ENCODE measurements at regions not wholly inside any gene's neighbourhood (a gene's known extent, or its start where the extent isn't known, plus 50 kb on each side); places are given as distances from the start of the nearest gene placed in this dataset.

DNA sequence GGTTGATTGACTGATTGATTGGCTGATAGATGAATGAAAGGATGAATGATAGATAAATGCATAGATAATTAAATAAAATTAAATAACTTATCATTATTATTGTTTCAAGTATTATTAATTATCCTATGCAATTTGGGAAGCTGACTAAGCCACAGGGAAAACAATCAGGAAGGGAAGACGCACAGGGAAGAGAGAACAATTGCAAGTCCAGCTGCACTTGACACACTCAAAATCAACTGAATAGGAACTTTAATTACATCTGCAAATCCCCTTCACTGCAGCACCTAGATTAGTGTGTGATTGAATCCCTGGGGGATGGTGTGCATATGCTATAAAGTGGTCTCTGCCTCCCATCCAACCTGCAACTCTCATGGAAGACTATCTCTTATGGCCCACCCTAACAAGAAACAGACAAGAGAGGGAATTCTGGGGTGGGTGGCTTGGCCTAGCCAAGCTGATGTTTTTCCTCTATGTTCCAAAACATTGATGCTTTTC, 161.1 kb upstream of the FGGY start:
- H3K9me3 ChIP-seq (replicated peaks; ENCODE audit: control insufficient read depth, insufficient read depth, low read depth, low read length): no peaks in the 10 kb centered on the region
- in situ Hi-C loops (cut with MboI) (no loop called here), intact Hi-C loops (cut with micrococcal nuclease) (no loop called here)
- POLR2A ChIA-PET: no interaction called here
- H3K79me2 ChIP-seq (ENCODE audit: control insufficient read depth, insufficient read depth, low read length): no peaks in the 10 kb centered on the region
- no peak for DNase-seq (ENCODE audit: extremely low read depth in 1 of 4, low spot score in 3 of 4)
- H3K4me2 ChIP-seq (ENCODE audit: insufficient read depth, low read length): no peak overlapping the region
- no peak overlapping the region for H3K27ac ChIP-seq (ENCODE audit: extremely low read depth, low read depth, low read length)
- CTCF ChIA-PET (ENCODE audit: low intra/inter-chr PET ratio): no interaction called here
- H3K9me1 ChIP-seq (ENCODE audit: control insufficient read depth, insufficient read depth, low read length): no peaks in the 10 kb centered on the region
- no TSS peak for BruUV-seq (replicated peaks)
- FAIRE-seq: no peak
- H3K9ac ChIP-seq (ENCODE audit: insufficient read depth in 1 of 2, low read depth in 2 of 2, low read length in 2 of 2): no peak overlapping the region
- WGBS (ENCODE audit: insufficient coverage, low coverage, missing lambda C conversion rate): 10% methylated on average over 1 of the region's 1 CpG
- H3K4me3 ChIP-seq: no peak overlapping the region
- TF ChIP-seq MECOM (CRISPR knock-in tag; IDR thresholded peaks at IDR 0.05) (no peak), GTF2A2 (tag; IDR thresholded peaks at IDR 0.05) (no peak), SUPT5H (IDR thresholded peaks at IDR 0.05) (no peak)
- TF ChIP-seq, protein P1, sequence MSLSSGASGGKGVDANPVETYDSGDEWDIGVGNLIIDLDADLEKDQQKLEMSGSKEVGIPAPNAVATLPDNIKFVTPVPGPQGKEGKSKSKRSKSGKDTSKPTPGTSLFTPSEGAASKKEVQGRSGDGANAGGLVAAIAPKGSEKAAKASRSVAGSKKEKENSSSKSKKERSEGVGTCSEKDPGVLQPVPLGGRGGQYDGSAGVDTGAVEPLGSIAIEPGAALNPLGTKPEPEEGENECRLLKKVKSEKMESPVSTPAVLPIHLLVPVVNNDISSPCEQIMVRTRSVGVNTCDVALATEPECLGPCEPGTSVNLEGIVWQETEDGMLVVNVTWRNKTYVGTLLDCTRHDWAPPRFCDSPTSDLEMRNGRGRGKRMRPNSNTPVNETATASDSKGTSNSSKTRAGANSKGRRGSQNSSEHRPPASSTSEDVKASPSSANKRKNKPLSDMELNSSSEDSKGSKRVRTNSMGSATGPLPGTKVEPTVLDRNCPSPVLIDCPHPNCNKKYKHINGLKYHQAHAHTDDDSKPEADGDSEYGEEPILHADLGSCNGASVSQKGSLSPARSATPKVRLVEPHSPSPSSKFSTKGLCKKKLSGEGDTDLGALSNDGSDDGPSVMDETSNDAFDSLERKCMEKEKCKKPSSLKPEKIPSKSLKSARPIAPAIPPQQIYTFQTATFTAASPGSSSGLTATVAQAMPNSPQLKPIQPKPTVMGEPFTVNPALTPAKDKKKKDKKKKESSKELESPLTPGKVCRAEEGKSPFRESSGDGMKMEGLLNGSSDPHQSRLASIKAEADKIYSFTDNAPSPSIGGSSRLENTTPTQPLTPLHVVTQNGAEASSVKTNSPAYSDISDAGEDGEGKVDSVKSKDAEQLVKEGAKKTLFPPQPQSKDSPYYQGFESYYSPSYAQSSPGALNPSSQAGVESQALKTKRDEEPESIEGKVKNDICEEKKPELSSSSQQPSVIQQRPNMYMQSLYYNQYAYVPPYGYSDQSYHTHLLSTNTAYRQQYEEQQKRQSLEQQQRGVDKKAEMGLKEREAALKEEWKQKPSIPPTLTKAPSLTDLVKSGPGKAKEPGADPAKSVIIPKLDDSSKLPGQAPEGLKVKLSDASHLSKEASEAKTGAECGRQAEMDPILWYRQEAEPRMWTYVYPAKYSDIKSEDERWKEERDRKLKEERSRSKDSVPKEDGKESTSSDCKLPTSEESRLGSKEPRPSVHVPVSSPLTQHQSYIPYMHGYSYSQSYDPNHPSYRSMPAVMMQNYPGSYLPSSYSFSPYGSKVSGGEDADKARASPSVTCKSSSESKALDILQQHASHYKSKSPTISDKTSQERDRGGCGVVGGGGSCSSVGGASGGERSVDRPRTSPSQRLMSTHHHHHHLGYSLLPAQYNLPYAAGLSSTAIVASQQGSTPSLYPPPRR (CRISPR knock-in tag; IDR thresholded peaks at IDR 0.05; ENCODE audit: borderline replicate concordance): no peak
- TF ChIP-seq, protein P2, sequence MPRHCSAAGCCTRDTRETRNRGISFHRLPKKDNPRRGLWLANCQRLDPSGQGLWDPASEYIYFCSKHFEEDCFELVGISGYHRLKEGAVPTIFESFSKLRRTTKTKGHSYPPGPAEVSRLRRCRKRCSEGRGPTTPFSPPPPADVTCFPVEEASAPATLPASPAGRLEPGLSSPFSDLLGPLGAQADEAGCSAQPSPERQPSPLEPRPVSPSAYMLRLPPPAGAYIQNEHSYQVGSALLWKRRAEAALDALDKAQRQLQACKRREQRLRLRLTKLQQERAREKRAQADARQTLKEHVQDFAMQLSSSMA (CRISPR knock-in tag; IDR thresholded peaks at IDR 0.05): no peak
- H3K36me3 ChIP-seq (ENCODE audit: control insufficient read depth, insufficient read depth, low read length): no peaks in the 10 kb centered on the region
- peaks cover 2 to 3% of the 10 kb centered on the region in 2 experiments; a peak in 1 of 5 replicates for H3K27me3 ChIP-seq (ENCODE audit: control insufficient read depth in 2 of 2, insufficient read depth in 2 of 2, low read length in 2 of 2)
- H4K20me1 ChIP-seq (replicated peaks; ENCODE audit: control insufficient read depth, insufficient read depth, low read length): 0 out of 2 replicates have a peak, but pooled peaks cover 4% of the 10 kb centered on the region
- no peak overlapping the region for H2AFZ ChIP-seq (ENCODE audit: low read depth, low read length)
- no peak for ATAC-seq
- H3K4me1 ChIP-seq (replicated peaks in 1 of 2; ENCODE audit: control insufficient read depth in 2 of 2, insufficient read depth in 2 of 2, low read length in 2 of 2): peaks cover 0 to 6% of the 10 kb centered on the region in 2 experiments; a peak in 2 of 5 replicates
